GM18868 (cell line): ENCODE measurements at regions not wholly inside any gene's neighbourhood (a gene's known extent, or its start where the extent isn't known, plus 50 kb on each side); places are given as distances from the start of the nearest gene placed in this dataset.
"Not testable (repeated sequence)": the region's sequence is repeated elsewhere in the genome, so short reads cannot be mapped to it uniquely, and the experiment has no call there.

Source experiments
- ATAC-seq: cut with Tn5 transposase; IDR thresholded peaks from one replicate; pipeline ENCODE4 v1.9.1; 2021; ENCODE audit warnings: mild to moderate bottlenecking, moderate library complexity; ENCODE audit not compliant: unreplicated experiment

- no peak for ATAC-seq
Measured at GRCh38 chr7:156516791-156517378, 123.7 kb upstream of the RNF32 start.

DNA sequence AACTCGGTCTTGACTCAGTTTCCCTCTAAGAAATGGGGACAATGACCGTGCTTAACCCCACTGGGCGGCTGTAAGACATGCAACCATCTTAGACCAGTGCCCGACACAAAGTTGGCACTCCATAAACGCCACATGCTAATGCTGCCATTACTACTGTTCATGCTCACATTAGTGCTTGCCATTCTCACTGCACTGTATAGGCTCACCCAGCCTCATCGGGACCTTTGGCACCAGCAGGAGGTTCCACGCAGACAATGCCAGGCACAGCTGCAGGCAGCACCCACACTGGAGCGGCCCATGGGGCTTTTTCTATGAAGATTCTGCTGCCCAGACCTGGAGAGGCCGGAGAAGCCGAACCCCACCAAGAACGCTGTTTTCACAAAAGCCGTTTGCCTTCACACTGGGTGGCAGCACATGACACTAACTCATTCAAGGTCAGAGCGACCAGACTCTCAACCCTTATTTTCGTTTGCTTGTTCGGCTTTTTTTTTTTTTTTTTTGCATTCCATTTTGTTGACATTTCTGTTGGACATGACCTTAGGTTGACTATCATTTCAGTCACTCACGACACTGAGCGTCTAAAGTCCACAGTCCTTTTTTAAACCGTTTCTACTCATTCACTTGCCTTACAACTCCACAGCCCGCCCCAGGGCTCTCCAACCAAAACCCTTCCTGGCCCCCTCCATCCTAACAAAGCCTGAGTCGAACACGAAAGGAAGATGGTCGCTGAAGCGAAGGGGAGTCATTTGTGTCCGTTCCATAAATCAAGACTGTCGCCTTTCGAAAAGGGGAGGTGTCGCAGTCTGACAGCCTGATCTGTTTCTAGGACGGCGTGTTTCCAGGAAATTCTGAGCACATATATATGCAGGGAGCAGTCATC is 124.4 kb upstream of the RNF32 start:
- no peak for ATAC-seq

- no peak for ATAC-seq
Measured at GRCh38 chr7:156514851-156515250, 125.7 kb upstream of the RNF32 start.

- ATAC-seq: no peak
Measured at GRCh38 chr7:156511426-156511825, 129.1 kb upstream of the RNF32 start.

- ATAC-seq: no peak
Measured at GRCh38 chr7:156510966-156511365, 129.6 kb upstream of the RNF32 start.

DNA sequence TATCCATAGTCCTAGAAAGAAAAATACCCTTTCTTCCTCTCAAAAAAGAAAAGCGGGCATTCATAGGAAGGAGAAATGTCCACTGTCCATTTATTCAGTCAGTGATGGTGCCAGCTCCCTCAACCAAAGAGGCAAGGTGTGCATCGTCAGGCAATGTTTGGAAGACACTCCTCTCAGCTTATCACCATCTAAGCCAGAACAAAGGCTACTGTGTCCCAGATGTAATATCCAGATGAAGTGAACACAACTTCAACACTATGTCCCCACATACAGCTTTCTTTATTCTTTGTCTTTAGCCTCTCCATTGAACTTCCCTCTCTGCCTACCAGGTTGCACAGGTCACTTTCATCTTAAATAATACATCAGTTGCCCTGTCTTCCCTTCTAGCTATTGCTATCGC is 131.4 kb upstream of the RNF32 start:
- ATAC-seq: no peak

DNA sequence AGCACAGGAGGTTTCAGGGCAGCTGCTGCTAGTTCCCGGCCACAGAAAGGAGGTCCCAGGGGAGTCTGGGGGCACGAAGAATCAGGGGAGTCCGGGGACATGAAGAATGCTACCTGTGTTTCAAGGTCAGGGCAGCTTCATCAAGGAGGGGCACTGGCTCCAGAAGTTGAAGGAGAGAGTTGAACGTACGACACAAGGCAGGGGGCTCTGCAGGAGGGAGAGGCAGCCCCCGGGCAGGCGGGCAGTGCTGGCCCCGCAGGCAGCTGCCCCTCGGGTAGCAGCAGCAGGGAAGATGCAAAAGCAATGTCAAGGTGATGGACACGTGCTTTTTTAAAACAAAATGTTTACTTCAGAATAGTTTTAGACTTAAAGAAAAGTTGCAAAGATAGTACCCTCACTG is 134.7 kb upstream of the RNF32 start:
- no peak for ATAC-seq

DNA sequence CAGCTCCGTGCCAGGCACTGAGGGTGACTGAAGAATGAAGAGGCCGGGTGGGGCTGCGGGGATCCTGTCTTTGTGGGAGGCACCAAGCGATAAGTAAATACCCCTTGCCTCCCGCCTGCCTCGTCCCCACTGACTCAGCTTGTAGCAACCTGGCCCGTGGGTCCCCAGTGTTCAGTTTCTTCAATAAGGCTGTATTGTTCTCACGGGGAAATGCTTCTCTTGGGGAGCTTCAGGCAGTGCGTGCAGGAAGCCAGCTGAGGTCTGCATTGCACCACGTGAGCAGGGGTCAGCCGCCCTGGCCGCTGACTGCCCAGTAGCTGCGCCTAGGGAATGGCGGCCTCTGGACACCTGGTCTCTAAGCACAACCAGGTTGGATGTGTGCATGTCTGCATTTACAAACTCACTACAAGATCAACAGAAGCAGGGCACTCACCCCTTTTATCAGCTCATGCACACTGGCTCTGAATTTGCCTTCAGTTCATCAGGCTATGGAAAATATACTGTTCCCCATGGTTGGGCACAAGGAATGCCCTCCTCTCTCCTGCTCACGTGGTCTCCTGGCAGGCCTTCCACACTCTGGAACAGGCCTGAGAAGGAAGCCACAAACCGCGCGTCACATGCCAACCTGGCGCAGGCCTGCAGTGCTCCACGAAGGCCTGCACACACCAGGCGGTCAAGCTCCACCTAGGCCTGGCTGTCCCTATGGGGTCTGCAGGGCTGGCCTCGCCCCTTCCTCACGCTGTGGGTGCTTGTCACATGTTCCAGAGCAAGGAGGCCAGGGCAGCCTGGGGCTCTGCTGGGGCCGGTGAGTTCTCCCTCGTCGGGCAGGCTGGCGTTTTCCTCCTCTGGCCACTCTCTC is 135.7 kb upstream of the RNF32 start:
- ATAC-seq: no peak

- no peak for ATAC-seq
Measured at GRCh38 chr7:156504006-156504405, 136.6 kb upstream of the RNF32 start.

- no peak for ATAC-seq
Measured at GRCh38 chr7:156503196-156503595, 137.4 kb upstream of the RNF32 start.

DNA sequence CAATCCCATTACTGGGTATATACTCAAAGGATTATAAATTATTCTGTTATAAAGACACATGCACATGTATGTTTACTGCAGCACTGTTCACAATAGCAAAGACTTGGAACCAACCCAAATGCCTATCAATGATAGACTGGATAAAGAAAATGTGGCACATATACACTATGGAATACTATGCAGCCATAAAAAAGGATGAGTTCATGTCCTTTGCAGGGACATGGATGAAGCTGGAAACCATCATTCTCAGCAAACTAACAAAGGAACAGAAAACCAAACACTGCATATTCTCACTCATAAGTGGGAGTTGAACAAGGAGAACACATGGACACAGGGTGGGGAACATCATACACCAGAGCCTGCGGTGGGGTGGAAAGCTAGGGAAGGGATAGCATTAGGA is 138.8 kb upstream of the RNF32 start:
- ATAC-seq: not testable (repeated sequence)

GRCh38 chr7:156499247-156499881 is 141.2 kb upstream of the RNF32 start:
- ATAC-seq: no peak

GRCh38 chr7:156497776-156498509 is 142.6 kb upstream of the RNF32 start:
- ATAC-seq: no peak

GRCh38 chr7:156496865-156497264 is 143.7 kb upstream of the RNF32 start:
- no peak for ATAC-seq

DNA sequence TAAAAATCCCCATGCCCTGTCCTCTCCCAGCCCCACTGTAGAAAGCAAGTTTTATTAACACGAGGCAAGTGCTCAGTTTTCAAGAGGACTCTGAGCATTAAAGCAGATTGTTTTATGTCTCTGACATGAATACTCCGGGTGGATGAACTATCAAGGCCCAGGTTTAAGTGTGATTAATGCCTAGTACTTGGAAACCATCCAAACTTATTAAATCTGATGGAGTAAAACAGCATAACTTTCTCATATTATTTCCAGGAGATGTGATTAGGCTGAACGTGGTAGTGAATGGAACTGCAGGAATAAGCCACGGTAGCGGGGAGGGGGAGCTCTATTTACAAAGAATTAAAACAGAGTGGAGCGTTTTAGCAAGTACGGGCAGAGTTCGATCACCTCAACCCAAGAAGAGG is 144.2 kb upstream of the RNF32 start:
- no peak for ATAC-seq

DNA sequence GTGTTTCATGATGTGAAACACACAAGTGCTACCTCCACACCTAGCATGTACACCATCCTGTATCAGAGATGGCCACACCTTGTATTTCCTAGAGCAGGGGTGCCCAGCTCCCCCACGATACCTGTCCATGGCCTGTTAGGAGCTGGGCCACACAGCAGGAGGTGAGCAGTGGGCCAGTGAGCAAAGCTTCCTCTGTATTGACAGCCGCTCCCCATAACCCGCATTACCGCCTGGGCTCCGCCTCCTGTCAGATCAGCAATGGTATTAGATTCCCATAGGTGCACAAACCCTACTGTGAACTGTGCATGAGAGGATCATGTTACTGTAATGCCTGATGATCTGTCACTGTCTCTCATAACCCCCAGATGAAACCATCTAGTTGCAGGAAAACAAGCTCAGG is 145.6 kb upstream of the RNF32 start:
- ATAC-seq: no peak

- no peak for ATAC-seq
Measured at GRCh38 chr7:156493942-156494341, 146.6 kb upstream of the RNF32 start.

GRCh38 chr7:156492170-156492569 is 148.4 kb upstream of the RNF32 start:
- ATAC-seq: no peak

GRCh38 chr7:156491435-156491834 is 149.1 kb upstream of the RNF32 start:
- no peak for ATAC-seq

GRCh38 chr7:156490021-156490800 is 150.4 kb upstream of the RNF32 start:
- ATAC-seq: no peak
